ENCODE measurements at regions not wholly inside any gene's neighbourhood (a gene's known extent, or its start where the extent isn't known, plus 50 kb on each side); places are given as distances from the start of the nearest gene placed in this dataset.

DNA sequence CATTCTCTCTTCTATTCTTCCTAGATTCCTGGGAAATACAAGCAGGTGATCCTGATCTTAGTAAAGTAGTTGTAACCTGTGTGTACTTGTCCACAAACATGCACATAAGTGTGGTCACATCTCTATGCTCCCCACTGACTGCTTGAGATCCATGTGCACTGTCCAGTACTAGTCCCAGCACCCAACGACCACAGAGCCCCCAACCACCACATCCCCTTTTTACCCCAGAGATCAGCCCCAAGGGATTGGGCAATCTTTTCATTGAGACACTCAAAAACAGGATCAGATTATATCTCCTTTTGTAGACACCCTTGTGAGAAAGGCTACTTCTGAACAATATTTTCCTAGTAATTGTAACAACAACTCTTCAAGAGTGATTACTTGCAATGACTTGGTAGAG lies 240.6 kb downstream of the ACTL7B start:
- H3K27ac Mint-ChIP-seq, result no peak overlapping the region
- H3K4me1 Mint-ChIP-seq, result no peaks in the 10 kb centered on the region
- H2AFZ ChIP-seq (ENCODE audit: low read length), result no peak overlapping the region
- no peak overlapping the region for H3K4me2 ChIP-seq (ENCODE audit: insufficient read depth, insufficient read length, low read length)
- H4K5ac ChIP-seq (ENCODE audit: insufficient read length, low read depth, low read length), result no peak overlapping the region
- no peak overlapping the region for H2BK120ac ChIP-seq (ENCODE audit: low read depth, low read length, poor library complexity, severe bottlenecking)
- no peak overlapping the region for H2AK5ac ChIP-seq (ENCODE audit: insufficient read length, low read length)
- no peak overlapping the region for H3K18ac ChIP-seq (ENCODE audit: insufficient read length, low read depth, low read length)
- no peak overlapping the region for H2BK20ac ChIP-seq (ENCODE audit: low read depth, low read length, poor library complexity, severe bottlenecking)
- no peak overlapping the region for H3K4ac ChIP-seq (ENCODE audit: low read depth, low read length)
- no peaks in the 10 kb centered on the region for H3K27me3 ChIP-seq (ENCODE audit: insufficient read depth, low read length)
- no peak overlapping the region for H3K4me3 Mint-ChIP-seq
- no peaks in the 10 kb centered on the region for H3K9me3 ChIP-seq (ENCODE audit: control insufficient read depth, low read depth, low read length)
- H3K4me1 ChIP-seq (ENCODE audit: insufficient read depth, low read length), result no peaks in the 10 kb centered on the region
- no peak overlapping the region for H3K23ac ChIP-seq (ENCODE audit: insufficient read length, low read depth, low read length)
- no peak overlapping the region for H3K9ac ChIP-seq (ENCODE audit: extremely low read depth, insufficient read length, low read length)
- no peaks in the 10 kb centered on the region for H3K9me3 Mint-ChIP-seq
- no peak overlapping the region for H3K27ac ChIP-seq (ENCODE audit: insufficient read length, low read depth, low read length)
- no peaks in the 10 kb centered on the region for H3K23me2 ChIP-seq (ENCODE audit: insufficient read length, low read depth, low read length, poor library complexity, severe bottlenecking)
- H2BK15ac ChIP-seq (ENCODE audit: low read depth, low read length), result no peak overlapping the region
- H4K8ac ChIP-seq (replicated peaks; ENCODE audit: insufficient read length, low read depth, low read length), result no peak overlapping the region
- no peak for DNase-seq
- TF ChIP-seq, protein P1, sequence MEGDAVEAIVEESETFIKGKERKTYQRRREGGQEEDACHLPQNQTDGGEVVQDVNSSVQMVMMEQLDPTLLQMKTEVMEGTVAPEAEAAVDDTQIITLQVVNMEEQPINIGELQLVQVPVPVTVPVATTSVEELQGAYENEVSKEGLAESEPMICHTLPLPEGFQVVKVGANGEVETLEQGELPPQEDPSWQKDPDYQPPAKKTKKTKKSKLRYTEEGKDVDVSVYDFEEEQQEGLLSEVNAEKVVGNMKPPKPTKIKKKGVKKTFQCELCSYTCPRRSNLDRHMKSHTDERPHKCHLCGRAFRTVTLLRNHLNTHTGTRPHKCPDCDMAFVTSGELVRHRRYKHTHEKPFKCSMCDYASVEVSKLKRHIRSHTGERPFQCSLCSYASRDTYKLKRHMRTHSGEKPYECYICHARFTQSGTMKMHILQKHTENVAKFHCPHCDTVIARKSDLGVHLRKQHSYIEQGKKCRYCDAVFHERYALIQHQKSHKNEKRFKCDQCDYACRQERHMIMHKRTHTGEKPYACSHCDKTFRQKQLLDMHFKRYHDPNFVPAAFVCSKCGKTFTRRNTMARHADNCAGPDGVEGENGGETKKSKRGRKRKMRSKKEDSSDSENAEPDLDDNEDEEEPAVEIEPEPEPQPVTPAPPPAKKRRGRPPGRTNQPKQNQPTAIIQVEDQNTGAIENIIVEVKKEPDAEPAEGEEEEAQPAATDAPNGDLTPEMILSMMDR (conservative IDR thresholded peaks at IDR 0.05), result no peak
- H3K79me2 ChIP-seq (ENCODE audit: insufficient read depth, low read length), result no peaks in the 10 kb centered on the region
- H3K56ac ChIP-seq (ENCODE audit: insufficient read length, low read depth, low read length), result no peak overlapping the region
- H3K79me1 ChIP-seq (ENCODE audit: insufficient read depth, low read depth, low read length, poor library complexity, severe bottlenecking), result no peaks in the 10 kb centered on the region
- no peak overlapping the region for H3T11ph ChIP-seq (ENCODE audit: low read length)
- peaks cover 3% of the 10 kb centered on the region; the same call in 1 of the 2 replicates for H3K27me3 Mint-ChIP-seq (ENCODE audit: low read depth)
- no peak overlapping the region for H2BK12ac ChIP-seq (ENCODE audit: insufficient read length, low read depth, low read length)
- H4K91ac ChIP-seq (ENCODE audit: insufficient read length, low read depth, low read length), result no peak overlapping the region
- no peak overlapping the region for H2BK5ac ChIP-seq (ENCODE audit: insufficient read length, low read length)
- no peaks in the 10 kb centered on the region for H3K36me3 Mint-ChIP-seq (ENCODE audit: insufficient read depth in 1 of 3, low read depth in 3 of 3)
- no peak overlapping the region for H3K14ac ChIP-seq (ENCODE audit: insufficient read depth, low read length)
- no CpG with 5 or more reads among the region's 1 CpG for WGBS (ENCODE audit: extremely low coverage, insufficient read length, low lambda C conversion rate)
- H4K20me1 ChIP-seq (ENCODE audit: control insufficient read depth, insufficient read depth, insufficient read length), result no peaks in the 10 kb centered on the region
